Memory B cell (primary cell): ENCODE measurements at regions not wholly inside any gene's neighbourhood (a gene's known extent, or its start where the extent isn't known, plus 50 kb on each side); places are given as distances from the start of the nearest gene placed in this dataset.

ENCODE experiments used
- ATAC-seq: fragments of 150-1000 bp; cut with Tn5 transposase; 2 replicates; pipeline ENCODE4 v1.10.0; 2021; ENCODE audit warnings: low read depth, mild to moderate bottlenecking, moderate library complexity
- DNase-seq, 2 donors: peaks; one replicate each; pipeline ENCODE4 v3.0.0; 2022; ENCODE audit warnings: low spot score in 2 of 2
- H3K27ac Mint-ChIP-seq: one replicate; pipeline ENCODE4 v1.8.0; 2022; ENCODE audit warnings: mild to moderate bottlenecking, moderate library complexity, mixed read lengths
- H3K27me3 Mint-ChIP-seq: one replicate; pipeline ENCODE4 v1.8.0; 2022; ENCODE audit warnings: mixed read lengths
- H3K36me3 Mint-ChIP-seq: one replicate; pipeline ENCODE4 v1.8.0; 2022; ENCODE audit warnings: mild to moderate bottlenecking, mixed read lengths
- H3K4me1 Mint-ChIP-seq: one replicate; pipeline ENCODE4 v1.8.0; 2022; ENCODE audit warnings: mixed read lengths
- H3K4me3 Mint-ChIP-seq: one replicate; pipeline ENCODE4 v1.8.0; 2022; ENCODE audit warnings: mild to moderate bottlenecking, moderate library complexity, mixed read lengths
- H3K9me3 Mint-ChIP-seq: one replicate; pipeline ENCODE4 v1.8.0; 2022; ENCODE audit warnings: mixed read lengths

- no peak overlapping the region for H3K27ac Mint-ChIP-seq
Measured at GRCh38 chr4:96845819-96846218, 1005.9 kb downstream of the PDHA2 start.

GRCh38 chr4:96874657-96875056, 1034.8 kb downstream of the PDHA2 start:
- Mint-ChIP-seq H3K36me3 (no peaks in the 10 kb centered on the region), H3K4me3 (no peak overlapping the region), H3K9me3 (peaks cover 2% of the 10 kb centered on the region), H3K4me1 (no peaks in the 10 kb centered on the region), H3K27ac (no peak overlapping the region), H3K27me3 (no peaks in the 10 kb centered on the region)
- ATAC-seq (no peak), DNase-seq (no peak)

More at GRCh38 chr4:96845819-96846218, 1005.9 kb downstream of the PDHA2 start:
- Mint-ChIP-seq H3K4me3 (no peak overlapping the region), H3K9me3 (peaks cover 1% of the 10 kb centered on the region), H3K4me1 (no peaks in the 10 kb centered on the region), H3K36me3 (no peaks in the 10 kb centered on the region), H3K27me3 (no peaks in the 10 kb centered on the region)
- ATAC-seq: no peak
- no peak for DNase-seq

- H3K9me3 Mint-ChIP-seq: peaks cover 5% of the 10 kb centered on the region
- ATAC-seq (no peak), DNase-seq (no peak)
- H3K4me3 Mint-ChIP-seq: no peak overlapping the region
- no peak overlapping the region for H3K27ac Mint-ChIP-seq
- no peaks in the 10 kb centered on the region for H3K4me1 Mint-ChIP-seq
- no peaks in the 10 kb centered on the region for H3K36me3 Mint-ChIP-seq
- H3K27me3 Mint-ChIP-seq: no peaks in the 10 kb centered on the region
Measured at GRCh38 chr4:96879527-96879926, 1039.6 kb downstream of the PDHA2 start.

GRCh38 chr4:96887857-96888256, 1048.0 kb downstream of the PDHA2 start:
- Mint-ChIP-seq H3K4me1 (no peaks in the 10 kb centered on the region), H3K27me3 (no peaks in the 10 kb centered on the region), H3K4me3 (no peak overlapping the region), H3K36me3 (no peaks in the 10 kb centered on the region), H3K27ac (no peak overlapping the region), H3K9me3 (peaks cover 5% of the 10 kb centered on the region)
- ATAC-seq (no peak), DNase-seq (no peak)

GRCh38 chr4:96894621-96895020, 1054.7 kb downstream of the PDHA2 start:
- Mint-ChIP-seq H3K27me3 (no peaks in the 10 kb centered on the region), H3K27ac (no peak overlapping the region), H3K4me1 (no peaks in the 10 kb centered on the region), H3K36me3 (no peaks in the 10 kb centered on the region), H3K9me3 (peaks cover 5% of the 10 kb centered on the region), H3K4me3 (no peak overlapping the region)
- DNase-seq (no peak), ATAC-seq (no peak)

GRCh38 chr4:96895826-96896225, 1055.9 kb downstream of the PDHA2 start:
- no peak for DNase-seq

GRCh38 chr4:96912716-96913115, 1072.8 kb downstream of the PDHA2 start:
- H3K36me3 Mint-ChIP-seq: no peaks in the 10 kb centered on the region
- DNase-seq (no peak), ATAC-seq (no peak)
- H3K4me3 Mint-ChIP-seq: no peak overlapping the region
- no peaks in the 10 kb centered on the region for H3K4me1 Mint-ChIP-seq
- H3K27ac Mint-ChIP-seq: no peak overlapping the region
- peaks cover 5% of the 10 kb centered on the region for H3K9me3 Mint-ChIP-seq
- H3K27me3 Mint-ChIP-seq: no peaks in the 10 kb centered on the region

More at GRCh38 chr4:96895826-96896225, 1055.9 kb downstream of the PDHA2 start:
- no peak for ATAC-seq
- H3K9me3 Mint-ChIP-seq: peaks cover 2% of the 10 kb centered on the region
- H3K4me3 Mint-ChIP-seq: no peak overlapping the region
- no peaks in the 10 kb centered on the region for H3K4me1 Mint-ChIP-seq
- no peaks in the 10 kb centered on the region for H3K36me3 Mint-ChIP-seq
- H3K27ac Mint-ChIP-seq: no peak overlapping the region
- H3K27me3 Mint-ChIP-seq: no peaks in the 10 kb centered on the region

GRCh38 chr4:96913441-96914080, 1073.7 kb downstream of the PDHA2 start:
- ATAC-seq: no peak
- Mint-ChIP-seq H3K27ac (no peak overlapping the region), H3K27me3 (no peaks in the 10 kb centered on the region), H3K4me3 (no peak overlapping the region), H3K36me3 (no peaks in the 10 kb centered on the region), H3K4me1 (no peaks in the 10 kb centered on the region), H3K9me3 (peaks cover 2% of the 10 kb centered on the region)
- DNase-seq: no peak

- H3K9me3 Mint-ChIP-seq: peaks cover 5% of the 10 kb centered on the region
- no peak for DNase-seq
- no peak for ATAC-seq
- no peaks in the 10 kb centered on the region for H3K4me1 Mint-ChIP-seq
- H3K27ac Mint-ChIP-seq: no peak overlapping the region
- no peaks in the 10 kb centered on the region for H3K36me3 Mint-ChIP-seq
- H3K27me3 Mint-ChIP-seq: no peaks in the 10 kb centered on the region
- no peak overlapping the region for H3K4me3 Mint-ChIP-seq
Measured at GRCh38 chr4:96916711-96917110, 1076.8 kb downstream of the PDHA2 start.

- no peak for ATAC-seq
- no peaks in the 10 kb centered on the region for H3K4me1 Mint-ChIP-seq
- H3K9me3 Mint-ChIP-seq: peaks cover 3% of the 10 kb centered on the region
- H3K27me3 Mint-ChIP-seq: no peaks in the 10 kb centered on the region
- no peak overlapping the region for H3K4me3 Mint-ChIP-seq
- DNase-seq: no peak
- no peak overlapping the region for H3K27ac Mint-ChIP-seq
- H3K36me3 Mint-ChIP-seq: no peaks in the 10 kb centered on the region
Measured at GRCh38 chr4:96936886-96937285, 1097.0 kb downstream of the PDHA2 start.

- Mint-ChIP-seq H3K4me1 (no peaks in the 10 kb centered on the region), H3K27me3 (no peaks in the 10 kb centered on the region), H3K36me3 (no peaks in the 10 kb centered on the region), H3K9me3 (peaks cover 5% of the 10 kb centered on the region), H3K27ac (no peak overlapping the region), H3K4me3 (no peak overlapping the region)
- DNase-seq (no peak), ATAC-seq (no peak)
Measured at GRCh38 chr4:96946552-96946951, 1106.7 kb downstream of the PDHA2 start.

GRCh38 chr4:96952610-96953009, 1112.7 kb downstream of the PDHA2 start:
- no peak for ATAC-seq
- no peak for DNase-seq
- H3K9me3 Mint-ChIP-seq: peaks cover 3% of the 10 kb centered on the region
- no peaks in the 10 kb centered on the region for H3K36me3 Mint-ChIP-seq
- no peak overlapping the region for H3K4me3 Mint-ChIP-seq
- no peaks in the 10 kb centered on the region for H3K27me3 Mint-ChIP-seq
- H3K27ac Mint-ChIP-seq: no peak overlapping the region
- no peaks in the 10 kb centered on the region for H3K4me1 Mint-ChIP-seq

- no peaks in the 10 kb centered on the region for H3K36me3 Mint-ChIP-seq
- H3K4me3 Mint-ChIP-seq: no peak overlapping the region
Measured at GRCh38 chr4:96955226-96955625, 1115.3 kb downstream of the PDHA2 start.

GRCh38 chr4:96955691-96956090, 1115.8 kb downstream of the PDHA2 start:
- ATAC-seq (no peak), DNase-seq (no peak)
- no peaks in the 10 kb centered on the region for H3K4me1 Mint-ChIP-seq
- no peak overlapping the region for H3K4me3 Mint-ChIP-seq
- peaks cover 2% of the 10 kb centered on the region for H3K9me3 Mint-ChIP-seq
- no peaks in the 10 kb centered on the region for H3K36me3 Mint-ChIP-seq
- no peak overlapping the region for H3K27ac Mint-ChIP-seq
- H3K27me3 Mint-ChIP-seq: no peaks in the 10 kb centered on the region

More at GRCh38 chr4:96955226-96955625, 1115.3 kb downstream of the PDHA2 start:
- no peak for DNase-seq
- no peaks in the 10 kb centered on the region for H3K27me3 Mint-ChIP-seq
- H3K4me1 Mint-ChIP-seq: no peaks in the 10 kb centered on the region
- H3K27ac Mint-ChIP-seq: no peak overlapping the region
- peaks cover 2% of the 10 kb centered on the region for H3K9me3 Mint-ChIP-seq
- no peak for ATAC-seq

- Mint-ChIP-seq H3K4me3 (no peak overlapping the region), H3K27ac (no peak overlapping the region), H3K36me3 (no peaks in the 10 kb centered on the region), H3K4me1 (no peaks in the 10 kb centered on the region), H3K9me3 (peaks cover 4% of the 10 kb centered on the region), H3K27me3 (no peaks in the 10 kb centered on the region)
- no peak for ATAC-seq
- no peak for DNase-seq
Measured at GRCh38 chr4:96969455-96969854, 1129.6 kb downstream of the PDHA2 start.
